GM21423 (cell line): ENCODE measurements at regions not wholly inside any gene's neighbourhood (a gene's known extent, or its start where the extent isn't known, plus 50 kb on each side); places are given as distances from the start of the nearest gene placed in this dataset.

Source experiments
- ATAC-seq: cut with Tn5 transposase; IDR thresholded peaks from one replicate; pipeline ENCODE4 v1.9.1; 2021; ENCODE audit warnings: mild to moderate bottlenecking, moderate library complexity; ENCODE audit not compliant: unreplicated experiment

- no peak for ATAC-seq
Observed at GRCh38 chr10:121092720-121093095, 241.5 kb downstream of the WDR11 start.

DNA sequence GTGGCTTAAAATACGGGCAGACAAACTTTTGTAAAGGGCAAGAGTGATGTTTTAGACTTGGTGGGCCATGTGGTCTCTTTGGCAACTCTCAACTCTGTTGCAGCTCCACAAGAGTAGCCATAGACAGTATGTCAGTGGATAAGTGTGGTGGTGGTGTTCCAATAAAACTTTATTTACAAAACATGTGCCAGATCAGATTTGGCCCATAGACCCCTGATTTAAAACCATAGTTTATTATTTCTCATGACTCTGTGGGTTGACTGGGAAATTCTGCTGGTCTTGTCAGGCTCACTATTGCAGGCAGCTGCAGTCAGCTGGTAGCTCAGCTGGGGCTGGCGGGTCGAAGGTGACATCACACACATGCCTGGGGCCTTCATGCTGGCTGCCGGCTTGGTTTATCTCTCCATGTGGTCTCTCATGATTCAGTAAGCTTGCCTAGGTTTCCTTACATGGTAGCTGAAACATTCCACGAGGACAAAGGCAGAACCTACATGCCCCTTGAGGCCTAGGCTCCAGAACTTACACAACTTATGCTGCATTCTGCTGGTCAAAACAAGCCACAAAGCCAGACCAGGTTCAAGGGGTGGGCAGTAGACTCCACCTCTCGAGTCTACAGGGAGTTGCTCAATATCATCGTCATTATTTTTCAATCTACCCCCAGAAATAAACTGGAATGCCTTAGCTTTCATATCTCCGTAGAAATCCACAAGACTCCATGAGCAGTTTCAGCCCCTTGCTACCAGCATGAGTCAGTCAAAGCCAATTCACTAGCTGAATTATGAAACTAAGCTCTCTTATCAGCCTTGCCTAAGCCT lies 245.7 kb downstream of the WDR11 start:
- no peak for ATAC-seq

GRCh38 chr10:121098211-121098610 lies 247.0 kb downstream of the WDR11 start:
- ATAC-seq, result no peak

DNA sequence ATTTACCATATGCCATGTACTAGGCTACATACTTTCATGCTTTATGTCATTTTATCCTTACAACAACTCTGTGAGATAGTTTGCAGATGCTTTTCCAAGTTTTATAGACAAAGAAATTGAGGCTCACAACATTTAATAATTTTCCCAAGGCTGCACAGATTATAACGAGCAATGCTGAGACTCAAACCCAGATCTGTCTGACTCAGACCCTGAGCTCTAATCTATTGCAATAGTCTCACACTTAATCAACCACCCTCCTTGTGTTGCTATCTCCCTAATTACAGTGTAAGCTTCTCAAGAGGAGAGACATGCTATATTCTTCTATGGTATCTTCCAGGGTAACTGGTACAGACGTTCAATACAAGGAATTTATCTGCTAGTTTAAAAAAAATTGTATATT lies 247.6 kb downstream of the WDR11 start:
- no peak for ATAC-seq

- ATAC-seq, result no peak
Observed at GRCh38 chr10:121099181-121099580, 248.0 kb downstream of the WDR11 start.

DNA sequence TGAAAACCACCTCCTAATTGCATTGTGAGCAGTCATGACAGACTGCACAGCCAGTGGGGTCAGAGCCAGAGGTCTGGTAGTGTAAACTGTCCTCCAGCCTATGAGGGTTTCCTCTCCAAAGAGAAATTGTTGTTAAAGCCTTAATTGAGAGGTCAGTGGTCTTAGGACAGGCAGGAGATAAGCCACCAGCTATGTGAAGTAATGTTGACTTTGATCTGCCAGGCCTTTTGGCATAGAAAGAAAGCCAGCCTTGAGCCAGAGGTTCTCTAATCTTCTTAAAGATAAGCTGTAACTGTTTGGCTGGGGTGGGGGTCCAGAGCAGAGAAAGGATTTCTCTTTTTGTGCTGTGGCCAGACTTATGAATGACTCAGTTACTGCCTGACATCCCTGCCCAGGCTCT lies 248.4 kb downstream of the WDR11 start:
- ATAC-seq, result no peak

DNA sequence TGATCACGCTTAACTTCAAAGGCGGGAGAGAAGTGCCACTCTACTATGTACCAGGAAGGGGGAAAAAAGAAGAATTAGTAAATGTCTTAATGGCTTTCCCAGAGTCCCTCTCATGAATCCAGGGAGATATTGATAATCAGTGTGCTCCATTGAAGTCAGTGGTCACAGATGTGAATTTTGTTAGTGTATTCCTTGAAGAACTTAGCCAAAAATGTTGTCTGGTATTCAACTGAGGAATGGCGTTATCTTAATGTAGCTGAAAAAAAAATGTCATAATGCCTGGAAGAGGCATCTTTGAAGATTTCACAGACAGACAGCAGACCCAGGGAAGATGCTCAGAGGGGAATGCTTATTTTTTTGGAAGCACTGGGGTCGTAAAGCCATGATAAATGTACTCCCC lies 250.4 kb downstream of the WDR11 start:
- no peak for ATAC-seq

GRCh38 chr10:121102706-121103105 lies 251.5 kb downstream of the WDR11 start:
- no peak for ATAC-seq

DNA sequence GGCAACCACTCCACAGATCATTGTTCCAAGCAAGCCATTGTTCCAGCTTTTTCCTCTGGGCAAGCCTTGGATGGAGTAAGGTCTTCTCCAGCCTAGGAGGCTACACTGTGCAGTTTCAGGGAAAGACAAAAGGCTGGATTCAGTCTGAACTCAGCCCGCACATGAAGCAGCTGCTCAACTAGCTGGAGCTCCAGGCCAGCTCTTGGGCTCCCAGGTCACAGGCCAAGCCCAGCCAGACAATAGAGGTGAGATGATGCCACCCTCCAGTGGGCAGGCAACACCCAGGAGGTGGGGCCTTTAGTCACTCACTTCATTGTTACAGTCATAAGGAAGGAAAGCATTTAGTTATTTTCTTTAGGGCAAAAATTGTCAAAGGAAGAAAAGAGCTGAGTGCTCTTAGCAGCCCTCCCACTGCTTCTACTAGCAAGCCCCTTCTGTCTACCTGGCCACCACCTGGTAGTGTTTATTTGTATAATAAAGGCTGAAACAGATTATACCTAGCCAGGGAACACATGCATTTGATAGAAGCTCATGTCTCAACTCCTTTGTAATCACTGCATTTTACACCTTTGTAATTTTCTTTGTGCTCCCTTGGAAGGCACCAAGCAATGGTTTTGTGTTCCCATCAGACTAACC lies 253.4 kb downstream of the WDR11 start:
- ATAC-seq, result no peak

DNA sequence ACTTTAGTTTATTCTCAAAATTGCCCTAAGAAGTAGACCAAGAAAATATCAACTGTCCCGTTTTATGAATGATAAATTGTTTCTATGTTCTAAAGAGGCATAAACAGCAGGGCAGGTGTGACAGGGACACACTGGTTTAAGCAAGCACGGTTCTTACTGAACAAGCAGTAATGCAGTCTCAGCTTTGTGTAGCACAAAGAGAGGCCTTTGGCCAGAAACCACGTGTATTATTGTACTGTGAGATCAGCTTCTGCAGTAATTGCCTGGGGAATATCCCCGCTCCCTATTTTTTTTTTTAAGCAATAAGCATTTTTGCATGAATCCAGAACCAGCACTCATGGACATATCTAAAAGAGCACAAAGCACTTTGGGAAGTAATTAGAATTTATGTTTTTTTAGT lies 255.4 kb downstream of the WDR11 start:
- ATAC-seq, result no peak

- ATAC-seq, result no peak
Observed at GRCh38 chr10:121108051-121108450, 256.9 kb downstream of the WDR11 start.

DNA sequence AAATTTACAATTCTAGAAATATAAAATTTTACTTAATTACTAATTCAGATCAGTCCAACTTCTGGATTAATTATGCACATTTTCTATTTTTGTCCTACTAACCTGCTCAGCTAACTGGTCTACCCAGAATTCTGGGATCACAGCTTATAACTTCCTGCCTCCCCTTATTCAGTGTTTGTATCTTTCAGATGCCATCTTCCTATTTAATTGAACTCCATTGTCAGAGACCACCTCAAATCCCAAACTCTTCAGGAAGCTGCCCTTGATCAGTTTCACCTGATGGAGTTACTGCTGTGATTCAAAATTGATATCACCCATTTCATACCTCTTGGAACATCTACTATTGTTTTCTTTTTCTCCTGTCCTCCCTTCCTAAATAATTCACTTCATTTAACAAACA lies 259.2 kb downstream of the WDR11 start:
- ATAC-seq, result no peak

DNA sequence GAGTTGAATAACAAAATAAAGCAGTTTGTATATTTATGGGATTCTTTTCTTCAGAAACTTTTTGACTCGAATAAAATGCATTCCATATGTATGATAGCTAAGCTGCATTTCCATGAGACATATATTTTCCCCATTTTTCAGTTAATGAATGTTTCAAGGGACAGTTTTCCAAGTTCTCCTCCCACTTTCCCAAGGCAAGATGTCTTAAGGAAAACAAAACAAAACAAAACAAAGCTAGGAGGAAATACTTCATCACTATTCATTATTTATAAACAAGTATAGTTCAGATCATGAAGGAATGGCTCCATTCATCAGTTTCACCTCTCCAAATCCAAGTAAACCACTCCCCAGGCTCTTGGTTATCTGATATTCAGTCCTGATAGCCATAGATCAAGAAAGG lies 261.0 kb downstream of the WDR11 start:
- no peak for ATAC-seq

DNA sequence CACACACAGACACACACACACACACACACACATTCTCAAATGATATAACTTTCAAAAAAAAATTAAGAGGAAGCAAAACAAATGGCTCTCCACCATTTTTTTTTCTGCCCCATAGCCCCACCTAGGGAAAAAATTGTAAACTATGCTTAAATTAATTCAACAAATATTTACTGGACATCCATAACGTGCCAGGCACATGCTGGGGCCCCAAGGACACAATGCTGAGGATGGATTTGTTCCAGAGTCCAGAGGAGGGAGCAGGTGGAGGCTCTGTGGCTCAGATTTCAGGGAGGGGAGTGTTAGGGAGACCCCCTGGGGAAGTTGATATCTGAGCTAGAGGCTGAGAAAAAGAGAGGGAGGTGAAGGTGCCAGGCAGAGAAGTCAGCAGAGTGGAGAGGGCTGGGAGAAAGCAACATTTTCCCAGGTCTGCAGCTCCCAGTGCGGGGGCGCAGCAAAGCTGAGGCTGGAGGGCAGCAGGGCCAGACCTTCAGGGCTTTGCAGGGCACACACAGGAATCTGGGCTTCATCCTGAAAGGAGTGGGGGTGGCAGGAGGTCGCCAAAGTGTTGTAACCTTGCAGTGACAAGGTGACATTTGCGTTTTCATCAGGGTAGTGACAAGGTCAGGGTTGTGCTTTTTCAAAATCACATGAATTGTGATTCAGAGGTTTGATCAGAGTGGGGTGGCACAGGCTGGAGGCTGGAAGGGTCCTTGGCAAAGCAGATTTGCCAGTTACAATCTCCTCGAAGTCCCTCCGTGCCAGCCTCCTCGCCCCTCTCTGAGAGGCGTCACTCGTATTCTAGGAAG lies 261.6 kb downstream of the WDR11 start:
- no peak for ATAC-seq

GRCh38 chr10:121113385-121113696 lies 262.2 kb downstream of the WDR11 start:
- ATAC-seq, result no peak

GRCh38 chr10:121113911-121114310 lies 262.7 kb downstream of the WDR11 start:
- ATAC-seq, result no peak

GRCh38 chr10:121115154-121115553 lies 264.0 kb downstream of the WDR11 start:
- ATAC-seq, result no peak

GRCh38 chr10:121121462-121121861 lies 270.3 kb downstream of the WDR11 start:
- no peak for ATAC-seq

GRCh38 chr10:121127151-121127906 lies 276.2 kb downstream of the WDR11 start:
- no peak for ATAC-seq

GRCh38 chr10:121128164-121128563 lies 277.0 kb downstream of the WDR11 start:
- ATAC-seq, result no peak

DNA sequence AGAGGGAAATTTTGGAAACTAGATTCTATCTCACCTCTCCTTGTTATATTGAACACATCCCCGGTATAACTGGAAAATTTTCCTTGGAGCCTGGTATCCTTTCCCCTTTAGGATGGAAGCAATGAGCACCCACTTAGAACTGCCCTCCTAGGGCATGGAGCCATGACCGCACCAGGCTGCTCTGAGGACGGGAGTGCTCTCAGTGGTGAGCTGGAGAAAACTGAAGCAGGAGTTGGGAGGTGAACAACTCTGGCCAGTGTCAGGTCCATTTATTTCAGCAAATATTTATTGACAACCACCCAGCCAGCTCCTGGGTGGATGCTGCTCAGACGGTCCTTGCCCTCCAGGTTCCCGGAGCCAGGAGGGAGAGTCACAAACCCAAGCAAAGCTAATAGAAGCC lies 278.1 kb downstream of the WDR11 start:
- no peak for ATAC-seq
